Neural cell (in vitro differentiated cells): ENCODE measurements at regions not wholly inside any gene's neighbourhood (a gene's known extent, or its start where the extent isn't known, plus 50 kb on each side); places are given as distances from the start of the nearest gene placed in this dataset.

ENCODE experiments used
- H2AFZ ChIP-seq: fragments of 200-600, 300-800 bp; sonication (generic), shearing (Covaris generic); 2 replicates; pipeline ENCODE4 v1.6.0; 2014; ENCODE audit warnings: low read depth, mild to moderate bottlenecking, antibody characterized with exemption, low read length, moderate library complexity
- H3F3A ChIP-seq: fragments of 200-600 bp; shearing (Covaris generic); 2 replicates; pipeline ENCODE4 v1.6.1; 2016; ENCODE audit warnings: mild to moderate bottlenecking, moderate library complexity, mixed read lengths, antibody characterized with exemption, low read length; ENCODE audit not compliant: insufficient read depth, poor library complexity, severe bottlenecking
- H3K27ac ChIP-seq: fragments of 200-600, 300-800 bp; sonication (generic), shearing (Covaris generic); 2 replicates; pipeline ENCODE4 v1.5.1; 2014; ENCODE audit warnings: mild to moderate bottlenecking, low read length, moderate library complexity
- H3K27me3 ChIP-seq: fragments of 300-800, 200-600 bp; sonication (generic), shearing (Covaris generic); 2 replicates; pipeline ENCODE4 v1.6.0; 2014; ENCODE audit warnings: mild to moderate bottlenecking, low read depth, low read length, moderate library complexity; ENCODE audit not compliant: insufficient read depth
- H3K36me3 ChIP-seq: fragments of 300-800, 200-600 bp; sonication (generic), shearing (Covaris generic); 2 replicates; pipeline ENCODE4 v1.5.1; 2014; ENCODE audit warnings: mild to moderate bottlenecking, antibody characterized with exemption, low read length, moderate library complexity; ENCODE audit not compliant: insufficient read depth
- H3K4me2 ChIP-seq: fragments of 300-800, 200-600 bp; sonication (generic), shearing (Covaris generic); 2 replicates; pipeline ENCODE4 v1.6.0; 2014; ENCODE audit warnings: mild to moderate bottlenecking, low read length
- H3K4me3 ChIP-seq: fragments of 300-800, 200-600 bp; sonication (generic), shearing (Covaris generic); 2 replicates; pipeline ENCODE4 v1.5.1; 2014; ENCODE audit warnings: mild to moderate bottlenecking, low read length, moderate library complexity
- H3K79me2 ChIP-seq: fragments of 200-600 bp; shearing (Covaris generic); replicated peaks from 2 replicates; pipeline ENCODE4 v1.6.0; 2014; ENCODE audit warnings: mild to moderate bottlenecking, low read length, moderate library complexity; ENCODE audit not compliant: insufficient read depth
- H3K9ac ChIP-seq: fragments of 300-800, 200-600 bp; sonication (generic), shearing (Covaris generic); 2 replicates; pipeline ENCODE4 v1.6.1; 2016; ENCODE audit warnings: mild to moderate bottlenecking, low read length, mixed read lengths
- H3K9me2 ChIP-seq: fragments of 200-600 bp; shearing (Covaris generic); 2 replicates; pipeline ENCODE4 v1.6.1; 2016; ENCODE audit warnings: mild to moderate bottlenecking, low read length, mixed read lengths; ENCODE audit not compliant: insufficient read depth
- H3K9me3 ChIP-seq: fragments of 200-600, 300-800 bp; sonication (generic), shearing (Covaris generic); 2 replicates; pipeline ENCODE4 v1.6.1; 2016; ENCODE audit warnings: mild to moderate bottlenecking, mixed run types, low read length, moderate library complexity, mixed read lengths
- H4K20me1 ChIP-seq: fragments of 200-600 bp; shearing (Covaris generic); 2 replicates; pipeline ENCODE4 v1.6.1; 2016; ENCODE audit warnings: mild to moderate bottlenecking, mixed run types; ENCODE audit not compliant: insufficient read depth
- CTCF ChIP-seq: fragments of 450-650 bp; IDR thresholded peaks from 2 replicates; pipeline ENCODE4 v1.5.1; 2014; ENCODE audit warnings: antibody characterized with exemption, mild to moderate bottlenecking, moderate library complexity; ENCODE audit not compliant: poor library complexity, severe bottlenecking
- EP300 ChIP-seq: fragments of 450-650 bp; conservative IDR thresholded peaks from 2 replicates; pipeline ENCODE4 v1.6.1; 2014; ENCODE audit warnings: antibody characterized with exemption, mild to moderate bottlenecking, moderate library complexity; ENCODE audit not compliant: poor library complexity, severe bottlenecking
- EZH2 ChIP-seq: fragments of 200-600, 300-800 bp; shearing (Covaris generic), sonication (generic); IDR thresholded peaks from 2 replicates; pipeline ENCODE4 v1.6.1; 2014; ENCODE audit warnings: antibody characterized with exemption, low read length, borderline replicate concordance, mild to moderate bottlenecking; ENCODE audit not compliant: insufficient read depth, poor library complexity, severe bottlenecking
- MXI1 ChIP-seq: fragments of 450-650 bp; conservative IDR thresholded peaks from 2 replicates; pipeline ENCODE4 v1.6.1; 2014; ENCODE audit warnings: antibody characterized with exemption, mild to moderate bottlenecking; ENCODE audit not compliant: poor library complexity, severe bottlenecking
- POLR2AphosphoS5 ChIP-seq: IDR thresholded peaks from 2 replicates; pipeline ENCODE4 v1.6.1; 2012
- RAD21 ChIP-seq: fragments of 450-650 bp; conservative IDR thresholded peaks from 2 replicates; pipeline ENCODE4 v1.6.1; 2014; ENCODE audit warnings: antibody characterized with exemption, mild to moderate bottlenecking, moderate library complexity
- REST ChIP-seq: IDR thresholded peaks from 2 replicates; pipeline ENCODE4 v1.6.1; 2012; ENCODE audit warnings: borderline replicate concordance
- SMC3 ChIP-seq: fragments of 450-650 bp; conservative IDR thresholded peaks from 2 replicates; pipeline ENCODE4 v1.6.1; 2014; ENCODE audit warnings: antibody characterized with exemption, mild to moderate bottlenecking, moderate library complexity; ENCODE audit not compliant: poor library complexity
- TAF1 ChIP-seq: IDR thresholded peaks from 2 replicates; pipeline ENCODE4 v1.6.1; 2012; ENCODE audit warnings: low read depth

- Histone ChIP-seq H3K36me3 (no peaks in the 10 kb centered on the region), H3F3A (no peaks in the 10 kb centered on the region), H4K20me1 (no peaks in the 10 kb centered on the region), H3K27me3 (no peaks in the 10 kb centered on the region), H2AFZ (no peak overlapping the region), H3K79me2 (no peaks in the 10 kb centered on the region), H3K9ac (no peak overlapping the region), H3K9me3 (no peaks in the 10 kb centered on the region), H3K9me2 (no peaks in the 10 kb centered on the region), H3K4me3 (no peak overlapping the region), H3K27ac (no peak overlapping the region), H3K4me2 (no peak overlapping the region)
- TF ChIP-seq POLR2AphosphoS5 = no peak
These were observed 125.6 kb upstream of the NRIP1 start for GRCh38 chr21:15190412-15190811.

GRCh38 chr21:15190837-15191236, 126.0 kb upstream of the NRIP1 start:
- Histone ChIP-seq H3K27me3 (no peaks in the 10 kb centered on the region), H3K4me2 (no peak overlapping the region), H3F3A (no peaks in the 10 kb centered on the region), H3K9ac (no peak overlapping the region), H3K9me3 (no peaks in the 10 kb centered on the region), H3K27ac (no peak overlapping the region), H3K9me2 (no peaks in the 10 kb centered on the region), H4K20me1 (no peaks in the 10 kb centered on the region), H3K79me2 (no peaks in the 10 kb centered on the region), H3K36me3 (no peaks in the 10 kb centered on the region), H2AFZ (no peak overlapping the region), H3K4me3 (no peak overlapping the region)
- TF ChIP-seq RAD21 (no peak), SMC3 (no peak), TAF1 (no peak), REST (no peak), POLR2AphosphoS5 (no peak), CTCF (no peak), EZH2 (no peak)

GRCh38 chr21:15191342-15191741, 126.5 kb upstream of the NRIP1 start:
- H3K4me3 ChIP-seq = no peak overlapping the region

More at GRCh38 chr21:15191342-15191741, 126.5 kb upstream of the NRIP1 start:
- H3K9ac ChIP-seq = no peak overlapping the region
- no peak overlapping the region for H2AFZ ChIP-seq
- H3K36me3 ChIP-seq = no peaks in the 10 kb centered on the region
- no peaks in the 10 kb centered on the region for H3K79me2 ChIP-seq
- H3K27me3 ChIP-seq = no peaks in the 10 kb centered on the region
- no peaks in the 10 kb centered on the region for H3K9me2 ChIP-seq
- H3K4me2 ChIP-seq = no peak overlapping the region
- H3K27ac ChIP-seq = no peak overlapping the region
- no peaks in the 10 kb centered on the region for H3K9me3 ChIP-seq
- TF ChIP-seq CTCF (no peak), RAD21 (no peak), EZH2 (no peak), POLR2AphosphoS5 (no peak), SMC3 (no peak), EP300 (no peak), REST (no peak), MXI1 (no peak), TAF1 (no peak)
- no peaks in the 10 kb centered on the region for H3F3A ChIP-seq
- no peaks in the 10 kb centered on the region for H4K20me1 ChIP-seq
